ENCODE measurements at regions not wholly inside any gene's neighbourhood (a gene's known extent, or its start where the extent isn't known, plus 50 kb on each side); places are given as distances from the start of the nearest gene placed in this dataset.

DNA sequence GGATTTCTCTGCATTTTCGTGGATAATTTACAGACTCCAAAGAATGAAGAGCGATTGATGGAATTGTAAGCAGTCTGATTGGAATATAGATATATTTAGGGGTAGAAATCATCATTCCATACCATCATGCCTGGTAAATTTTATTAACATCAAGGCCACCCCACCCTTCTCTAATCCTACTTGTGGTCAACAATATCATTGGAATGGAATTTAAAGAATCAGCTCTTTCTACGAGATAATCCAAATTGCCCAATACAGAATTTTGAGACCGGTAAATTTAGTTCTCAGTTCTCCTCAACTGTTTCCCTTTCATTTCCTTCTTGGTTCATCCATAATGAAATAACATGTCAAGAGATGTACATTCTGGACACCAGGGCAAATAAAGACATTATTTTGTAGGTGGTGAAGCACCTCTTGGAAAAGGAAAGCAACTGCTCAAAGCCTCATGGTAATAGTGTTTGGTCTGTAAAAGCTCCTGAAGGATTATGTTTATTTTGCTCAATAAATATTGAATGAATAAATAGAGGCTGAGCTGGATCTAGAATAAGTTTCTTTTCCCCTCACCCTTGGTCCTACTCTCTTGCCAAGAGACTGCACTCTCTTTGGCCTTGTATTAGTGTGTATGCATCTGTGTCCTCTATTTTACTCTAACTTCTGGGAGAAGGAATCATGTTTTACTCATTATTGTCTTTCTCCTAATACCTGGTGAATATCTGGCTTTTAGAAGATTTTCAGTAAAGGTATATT, 133.7 kb upstream of the BCL6 start:
- Histone ChIP-seq H3K27me3 (ENCODE audit: control insufficient read depth in 4 of 4, insufficient read depth in 4 of 4, low read length in 3 of 4) (no peaks in the 10 kb centered on the region), H3K9me3 (ENCODE audit: control insufficient read depth in 4 of 4, low read length in 3 of 4) (no peaks in the 10 kb centered on the region), H3K9ac (ENCODE audit: low read depth in 1 of 2, low read length in 2 of 2) (no peak overlapping the region), H3K4me3 (ENCODE audit: low read depth in 1 of 3, low read length in 3 of 3) (peak overlapping the region in 1 of 3 donors; percentile 2), H3K4me1 (ENCODE audit: control insufficient read depth in 4 of 4, insufficient read depth in 4 of 4, low read length in 3 of 4) (peaks cover 0 to 15% (median 5%) of the 10 kb centered on the region in 4 donors), H3K27ac (ENCODE audit: low read depth in 1 of 2, low read length in 2 of 2) (no peak overlapping the region), H3K36me3 (ENCODE audit: control insufficient read depth in 4 of 4, insufficient read depth in 3 of 4, low read depth in 1 of 4, low read length in 3 of 4) (no peaks in the 10 kb centered on the region)
- DNase-seq (ENCODE audit: low spot score), result no peak
- TF ChIP-seq JUND (IDR thresholded peaks at IDR 0.05) (no peak), ATF3 (IDR thresholded peaks at IDR 0.05) (no peak), SP1 (IDR thresholded peaks at IDR 0.05) (peak; percentile 25), TAF1 (conservative IDR thresholded peaks at IDR 0.05) (no peak), FOXA2 (IDR thresholded peaks at IDR 0.05) (peak; percentile 58), EGR1 (IDR thresholded peaks at IDR 0.05; ENCODE audit: low read depth in 2 of 2) (no peak), REST (IDR thresholded peaks at IDR 0.05) (no peak), GABPA (IDR thresholded peaks at IDR 0.05 in 1 of 2, conservative IDR thresholded peaks at IDR 0.05 in 1 of 2) (no peak), MAX (IDR thresholded peaks at IDR 0.05) (no peak), RXRA (IDR thresholded peaks at IDR 0.05) (peak; percentile 22 to 58), RAD21 (IDR thresholded peaks at IDR 0.05) (peak in 1 of 2 donors; percentile 40), HNF4G (IDR thresholded peaks at IDR 0.05) (no peak), YY1 (IDR thresholded peaks at IDR 0.05) (no peak), FOXA1 (IDR thresholded peaks at IDR 0.05) (peak; percentile 21), NR2F2 (IDR thresholded peaks at IDR 0.05) (no peak), HNF4A (conservative IDR thresholded peaks at IDR 0.05) (peak; percentile 21 to 43)
- TF ChIP-seq, protein P1, sequence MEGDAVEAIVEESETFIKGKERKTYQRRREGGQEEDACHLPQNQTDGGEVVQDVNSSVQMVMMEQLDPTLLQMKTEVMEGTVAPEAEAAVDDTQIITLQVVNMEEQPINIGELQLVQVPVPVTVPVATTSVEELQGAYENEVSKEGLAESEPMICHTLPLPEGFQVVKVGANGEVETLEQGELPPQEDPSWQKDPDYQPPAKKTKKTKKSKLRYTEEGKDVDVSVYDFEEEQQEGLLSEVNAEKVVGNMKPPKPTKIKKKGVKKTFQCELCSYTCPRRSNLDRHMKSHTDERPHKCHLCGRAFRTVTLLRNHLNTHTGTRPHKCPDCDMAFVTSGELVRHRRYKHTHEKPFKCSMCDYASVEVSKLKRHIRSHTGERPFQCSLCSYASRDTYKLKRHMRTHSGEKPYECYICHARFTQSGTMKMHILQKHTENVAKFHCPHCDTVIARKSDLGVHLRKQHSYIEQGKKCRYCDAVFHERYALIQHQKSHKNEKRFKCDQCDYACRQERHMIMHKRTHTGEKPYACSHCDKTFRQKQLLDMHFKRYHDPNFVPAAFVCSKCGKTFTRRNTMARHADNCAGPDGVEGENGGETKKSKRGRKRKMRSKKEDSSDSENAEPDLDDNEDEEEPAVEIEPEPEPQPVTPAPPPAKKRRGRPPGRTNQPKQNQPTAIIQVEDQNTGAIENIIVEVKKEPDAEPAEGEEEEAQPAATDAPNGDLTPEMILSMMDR (IDR thresholded peaks at IDR 0.05; ENCODE audit: low read depth, low read length, missing input control), result no peak
- TF ChIP-seq, protein P2, sequence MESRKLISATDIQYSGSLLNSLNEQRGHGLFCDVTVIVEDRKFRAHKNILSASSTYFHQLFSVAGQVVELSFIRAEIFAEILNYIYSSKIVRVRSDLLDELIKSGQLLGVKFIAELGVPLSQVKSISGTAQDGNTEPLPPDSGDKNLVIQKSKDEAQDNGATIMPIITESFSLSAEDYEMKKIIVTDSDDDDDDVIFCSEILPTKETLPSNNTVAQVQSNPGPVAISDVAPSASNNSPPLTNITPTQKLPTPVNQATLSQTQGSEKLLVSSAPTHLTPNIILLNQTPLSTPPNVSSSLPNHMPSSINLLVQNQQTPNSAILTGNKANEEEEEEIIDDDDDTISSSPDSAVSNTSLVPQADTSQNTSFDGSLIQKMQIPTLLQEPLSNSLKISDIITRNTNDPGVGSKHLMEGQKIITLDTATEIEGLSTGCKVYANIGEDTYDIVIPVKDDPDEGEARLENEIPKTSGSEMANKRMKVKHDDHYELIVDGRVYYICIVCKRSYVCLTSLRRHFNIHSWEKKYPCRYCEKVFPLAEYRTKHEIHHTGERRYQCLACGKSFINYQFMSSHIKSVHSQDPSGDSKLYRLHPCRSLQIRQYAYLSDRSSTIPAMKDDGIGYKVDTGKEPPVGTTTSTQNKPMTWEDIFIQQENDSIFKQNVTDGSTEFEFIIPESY (IDR thresholded peaks at IDR 0.05), result no peak
- WGBS, result 64% methylated on average over 4 of the region's 4 CpGs

All from liver (tissue), 8 donors.